ENCODE measurements at regions not wholly inside any gene's neighbourhood (a gene's known extent, or its start where the extent isn't known, plus 50 kb on each side); places are given as distances from the start of the nearest gene placed in this dataset.
A peak's percentile ranks its signal among the peaks of the same experiment; 100 is the strongest.

DNA sequence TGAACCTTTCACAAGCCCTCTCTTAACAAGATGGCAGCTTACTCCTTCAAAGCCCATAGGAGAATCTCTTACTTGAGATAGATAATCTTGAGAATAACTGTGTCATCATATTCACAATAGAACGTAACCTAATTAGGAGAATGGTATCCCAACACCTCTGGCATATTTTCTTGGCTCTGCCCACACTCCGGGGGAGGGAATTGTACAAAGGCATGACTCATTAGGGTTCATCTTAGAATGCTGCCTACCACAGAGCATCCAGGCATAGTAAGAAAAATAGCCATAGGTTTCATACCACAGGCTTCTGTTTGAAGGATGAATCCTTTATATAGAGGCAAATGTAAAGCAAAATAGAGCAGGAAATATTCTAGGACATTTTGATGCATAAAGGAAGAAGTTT is 1100.6 kb upstream of the CITED2 start:
- Histone ChIP-seq H3K4me1 (no peaks in the 10 kb centered on the region), H3K27ac (replicated peaks) (no peak overlapping the region), H3K36me3 (no peaks in the 10 kb centered on the region), H3K9me3 (replicated peaks) (peaks cover 5% of the 10 kb centered on the region), H3K27me3 (ENCODE audit: low read depth) (no peaks in the 10 kb centered on the region), H3K4me3 (no peak overlapping the region)
- DNase-seq, result no peak
- no peak for TF ChIP-seq CTCF (IDR thresholded peaks at IDR 0.05; ENCODE audit: borderline replicate concordance)
- intact Hi-C loops (cut with micrococcal nuclease), result no loop called here

DNA sequence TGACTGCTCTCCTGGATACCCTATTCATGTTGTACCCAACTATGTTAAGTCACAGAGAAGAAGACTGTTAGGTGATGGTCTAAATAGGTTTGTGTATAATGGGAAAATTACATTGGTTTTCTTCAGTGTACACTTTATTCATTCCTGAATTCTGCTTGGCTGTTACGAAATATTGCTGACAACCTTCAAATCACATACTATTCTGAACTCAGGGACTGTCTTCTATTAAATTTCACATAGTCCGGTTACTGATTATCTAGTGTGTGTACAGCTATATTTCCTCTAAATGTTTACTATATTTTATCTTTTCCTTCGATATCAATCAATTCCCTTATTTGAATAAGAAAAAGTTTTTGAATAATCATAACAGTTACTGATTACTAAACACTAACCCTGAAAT is 1090.3 kb upstream of the CITED2 start:
- no peak overlapping the region for H3K4me3 ChIP-seq
- H3K36me3 ChIP-seq, result no peaks in the 10 kb centered on the region
- peaks cover 17% of the 10 kb centered on the region for H3K4me1 ChIP-seq
- intact Hi-C loops (cut with micrococcal nuclease), result no loop called here
- H3K27me3 ChIP-seq (ENCODE audit: low read depth), result no peaks in the 10 kb centered on the region
- DNase-seq, result no peak
- TF ChIP-seq CTCF (IDR thresholded peaks at IDR 0.05; ENCODE audit: borderline replicate concordance), result no peak
- H3K9me3 ChIP-seq (replicated peaks), result peaks cover 37% of the 10 kb centered on the region
- H3K27ac ChIP-seq (replicated peaks), result no peak overlapping the region

GRCh38 chr6:140463312-140463710 is 1088.9 kb upstream of the CITED2 start:
- TF ChIP-seq CTCF (IDR thresholded peaks at IDR 0.05; ENCODE audit: borderline replicate concordance), result no peak
- H3K36me3 ChIP-seq, result no peaks in the 10 kb centered on the region
- H3K4me3 ChIP-seq, result no peak overlapping the region
- H3K27me3 ChIP-seq (ENCODE audit: low read depth), result no peaks in the 10 kb centered on the region
- H3K9me3 ChIP-seq (replicated peaks), result peaks cover 32% of the 10 kb centered on the region
- peaks cover 17% of the 10 kb centered on the region for H3K4me1 ChIP-seq
- intact Hi-C loops (cut with micrococcal nuclease), result no loop called here
- peak overlapping the region; percentile 85 for H3K27ac ChIP-seq (replicated peaks)
- DNase-seq, result no peak

- H3K27ac ChIP-seq (replicated peaks), result peak overlapping the region; percentile 85
- peaks cover 17% of the 10 kb centered on the region for H3K4me1 ChIP-seq
- H3K4me3 ChIP-seq, result no peak overlapping the region
- peaks cover 26% of the 10 kb centered on the region for H3K9me3 ChIP-seq (replicated peaks)
- intact Hi-C loops (cut with micrococcal nuclease), result no loop called here
- no peaks in the 10 kb centered on the region for H3K36me3 ChIP-seq
- no peak for TF ChIP-seq CTCF (IDR thresholded peaks at IDR 0.05; ENCODE audit: borderline replicate concordance)
- no peaks in the 10 kb centered on the region for H3K27me3 ChIP-seq (ENCODE audit: low read depth)
- no peak for DNase-seq
Observed at GRCh38 chr6:140462453-140463311, 1088.2 kb upstream of the CITED2 start.

GRCh38 chr6:140462076-140462452 is 1087.6 kb upstream of the CITED2 start:
- TF ChIP-seq CTCF (IDR thresholded peaks at IDR 0.05; ENCODE audit: borderline replicate concordance), result no peak
- intact Hi-C loops (cut with micrococcal nuclease), result no loop called here
- Histone ChIP-seq H3K4me3 (no peak overlapping the region), H3K36me3 (no peaks in the 10 kb centered on the region), H3K27me3 (ENCODE audit: low read depth) (no peaks in the 10 kb centered on the region), H3K9me3 (replicated peaks) (peaks cover 20% of the 10 kb centered on the region), H3K27ac (replicated peaks) (peak overlapping the region; percentile 85), H3K4me1 (peaks cover 17% of the 10 kb centered on the region)
- no peak for DNase-seq
